ENCODE measurements at regions not wholly inside any gene's neighbourhood (a gene's known extent, or its start where the extent isn't known, plus 50 kb on each side); places are given as distances from the start of the nearest gene placed in this dataset.

GRCh38 chr9:1829719-1830118 lies 185.4 kb upstream of the SMARCA2 start:
- no peak for DNase-seq (ENCODE audit: extremely low read depth, low read depth)
- no peak overlapping the region for H3K4me3 ChIP-seq (replicated peaks; ENCODE audit: low read depth, low read length)
- TF ChIP-seq CTCF (IDR thresholded peaks at IDR 0.05; ENCODE audit: low read depth, low read length, missing control alignments), result no peak

GRCh38 chr9:1832960-1833359 lies 182.2 kb upstream of the SMARCA2 start:
- no peak for DNase-seq (ENCODE audit: extremely low read depth, low read depth)
- no peak overlapping the region for H3K4me3 ChIP-seq (replicated peaks; ENCODE audit: low read depth, low read length)
- TF ChIP-seq CTCF (IDR thresholded peaks at IDR 0.05; ENCODE audit: low read depth, low read length, missing control alignments), result no peak

DNA sequence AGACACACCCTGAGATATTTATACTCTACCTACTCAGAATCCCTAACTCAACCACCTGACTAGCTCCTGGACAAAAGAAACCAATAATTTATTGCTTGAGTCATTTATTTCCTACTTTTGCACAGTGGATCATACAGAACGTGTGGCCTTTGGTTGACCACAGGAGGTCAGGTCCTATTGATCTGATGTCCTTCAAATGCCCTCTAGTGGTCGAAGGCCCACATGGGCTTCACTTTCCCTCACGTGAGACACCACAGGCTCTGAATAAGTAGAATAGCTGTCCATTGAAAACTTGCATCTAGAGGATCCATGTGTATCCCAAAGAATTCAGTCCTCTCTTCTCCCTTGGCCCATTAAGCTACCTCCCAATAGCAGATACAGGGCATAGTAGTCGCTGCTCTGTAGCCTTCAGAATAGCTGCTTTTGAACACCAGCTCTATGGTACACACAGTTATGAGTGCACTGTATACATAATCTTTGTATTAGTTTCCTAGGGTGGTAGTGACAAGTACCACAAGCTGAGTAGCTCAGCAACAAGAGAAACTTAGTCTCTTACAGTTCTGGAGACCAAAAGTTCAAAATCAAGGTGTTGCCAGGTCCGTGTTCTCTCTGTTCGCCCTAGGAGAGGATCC lies 177.6 kb upstream of the SMARCA2 start:
- no peak overlapping the region for H3K4me3 ChIP-seq (replicated peaks; ENCODE audit: low read depth, low read length)
- peak; percentile 11 for DNase-seq (ENCODE audit: extremely low read depth, low read depth)
- peak; percentile 63 for TF ChIP-seq CTCF (IDR thresholded peaks at IDR 0.05; ENCODE audit: low read depth, low read length, missing control alignments)

- TF ChIP-seq CTCF (IDR thresholded peaks at IDR 0.05; ENCODE audit: low read depth, low read length, missing control alignments), result no peak
- no peak for DNase-seq (ENCODE audit: extremely low read depth, low read depth)
- no peak overlapping the region for H3K4me3 ChIP-seq (replicated peaks; ENCODE audit: low read depth, low read length)
Observed at GRCh38 chr9:1839909-1840308, 175.2 kb upstream of the SMARCA2 start.

GRCh38 chr9:1845425-1845824 lies 169.7 kb upstream of the SMARCA2 start:
- TF ChIP-seq CTCF (IDR thresholded peaks at IDR 0.05; ENCODE audit: low read depth, low read length, missing control alignments), result no peak
- DNase-seq (ENCODE audit: extremely low read depth, low read depth), result no peak
- H3K4me3 ChIP-seq (replicated peaks; ENCODE audit: low read depth, low read length), result no peak overlapping the region

DNA sequence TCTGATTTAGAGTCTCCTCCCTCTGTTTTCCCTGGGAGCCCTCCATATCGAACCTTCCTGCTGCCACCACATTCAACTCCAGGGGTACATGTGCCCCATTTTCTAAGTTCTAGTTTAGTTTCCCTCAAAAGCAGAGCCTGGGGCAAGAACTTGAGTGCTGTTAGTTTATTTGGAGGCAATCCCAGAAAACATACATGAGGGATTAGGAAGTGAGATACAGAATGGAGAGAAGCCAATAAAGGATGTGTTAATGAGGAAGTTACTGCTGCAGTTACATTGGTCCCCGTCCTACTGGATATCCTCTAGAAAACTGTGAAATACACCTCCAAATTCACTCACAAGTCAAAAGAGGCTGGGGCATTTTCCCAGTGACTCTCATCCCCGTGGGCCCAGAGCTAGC lies 159.4 kb upstream of the SMARCA2 start:
- no peak for TF ChIP-seq CTCF (IDR thresholded peaks at IDR 0.05; ENCODE audit: low read depth, low read length, missing control alignments)
- DNase-seq (ENCODE audit: extremely low read depth, low read depth), result no peak
- H3K4me3 ChIP-seq (replicated peaks; ENCODE audit: low read depth, low read length), result no peak overlapping the region

- no peak for DNase-seq (ENCODE audit: extremely low read depth, low read depth)
- TF ChIP-seq CTCF (IDR thresholded peaks at IDR 0.05; ENCODE audit: low read depth, low read length, missing control alignments), result no peak
- H3K4me3 ChIP-seq (replicated peaks; ENCODE audit: low read depth, low read length), result no peak overlapping the region
Observed at GRCh38 chr9:1857808-1858207, 157.3 kb upstream of the SMARCA2 start.
